ENCODE measurements at regions not wholly inside any gene's neighbourhood (a gene's known extent, or its start where the extent isn't known, plus 50 kb on each side); places are given as distances from the start of the nearest gene placed in this dataset.

DNA sequence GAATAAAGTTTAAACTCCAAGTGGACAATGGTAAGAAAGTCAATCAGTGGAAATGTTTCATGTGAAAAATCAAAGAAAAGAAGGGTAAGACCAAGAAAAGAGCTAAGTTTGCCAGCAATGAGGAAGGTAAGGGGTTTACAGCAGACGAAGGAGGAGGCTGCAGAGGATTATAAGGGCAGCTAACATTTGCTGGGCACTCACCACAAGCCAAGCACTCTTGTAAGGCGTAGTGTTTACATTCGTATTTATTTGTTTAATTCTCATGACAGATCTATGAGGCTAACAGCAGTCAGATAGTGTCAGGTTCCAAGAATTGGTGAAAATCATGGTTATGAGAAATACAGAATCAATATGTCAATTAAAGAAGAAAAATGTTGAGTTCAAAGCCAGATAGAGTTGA, 75.2 kb upstream of the NGF start:
- no peak for DNase-seq
- intact Hi-C loops (cut with DNase I; ENCODE audit: low total_unique reads), result no loop called here
- 91 to 92% methylated on average over 3 of the region's 3 CpGs for WGBS, 2 donors

DNA sequence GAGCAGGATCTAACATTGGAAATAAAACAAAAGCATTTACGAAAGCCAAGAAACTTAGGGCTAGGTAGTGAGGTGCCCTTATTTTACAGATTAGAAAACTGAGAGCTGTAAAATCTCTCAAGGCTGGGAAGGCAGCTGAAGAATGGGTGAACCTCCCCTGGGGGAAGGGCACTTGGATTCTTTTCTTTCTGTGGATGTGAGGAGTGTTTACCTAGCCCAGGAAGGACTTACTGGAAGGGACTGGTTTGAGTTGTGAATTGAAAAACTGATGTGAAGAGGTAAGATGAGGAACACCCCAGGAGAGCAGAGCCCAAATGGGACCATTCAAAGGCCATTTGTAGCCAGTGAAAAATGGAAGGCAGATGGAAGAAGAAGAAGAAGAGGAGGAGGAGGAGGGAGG, 74.7 kb upstream of the NGF start:
- no peaks in the 10 kb centered on the region for H3K27me3 ChIP-seq
- no peak for DNase-seq
- H3K4me1 ChIP-seq, result no peaks in the 10 kb centered on the region
- TF ChIP-seq, protein P1, sequence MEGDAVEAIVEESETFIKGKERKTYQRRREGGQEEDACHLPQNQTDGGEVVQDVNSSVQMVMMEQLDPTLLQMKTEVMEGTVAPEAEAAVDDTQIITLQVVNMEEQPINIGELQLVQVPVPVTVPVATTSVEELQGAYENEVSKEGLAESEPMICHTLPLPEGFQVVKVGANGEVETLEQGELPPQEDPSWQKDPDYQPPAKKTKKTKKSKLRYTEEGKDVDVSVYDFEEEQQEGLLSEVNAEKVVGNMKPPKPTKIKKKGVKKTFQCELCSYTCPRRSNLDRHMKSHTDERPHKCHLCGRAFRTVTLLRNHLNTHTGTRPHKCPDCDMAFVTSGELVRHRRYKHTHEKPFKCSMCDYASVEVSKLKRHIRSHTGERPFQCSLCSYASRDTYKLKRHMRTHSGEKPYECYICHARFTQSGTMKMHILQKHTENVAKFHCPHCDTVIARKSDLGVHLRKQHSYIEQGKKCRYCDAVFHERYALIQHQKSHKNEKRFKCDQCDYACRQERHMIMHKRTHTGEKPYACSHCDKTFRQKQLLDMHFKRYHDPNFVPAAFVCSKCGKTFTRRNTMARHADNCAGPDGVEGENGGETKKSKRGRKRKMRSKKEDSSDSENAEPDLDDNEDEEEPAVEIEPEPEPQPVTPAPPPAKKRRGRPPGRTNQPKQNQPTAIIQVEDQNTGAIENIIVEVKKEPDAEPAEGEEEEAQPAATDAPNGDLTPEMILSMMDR (IDR thresholded peaks at IDR 0.05), result no peak
- no peak for TF ChIP-seq POLR2A (IDR thresholded peaks at IDR 0.05)
- no peaks in the 10 kb centered on the region for H3K9me3 ChIP-seq
- 87 to 100% methylated on average over 1 of the region's 1 CpG for WGBS, 2 donors
- intact Hi-C loops (cut with DNase I; ENCODE audit: low total_unique reads), result no loop called here
- no peaks in the 10 kb centered on the region for H3K36me3 ChIP-seq (ENCODE audit: low read depth, missing control alignments)
- no peak overlapping the region for H3K4me3 ChIP-seq
- no peak overlapping the region for H3K27ac ChIP-seq

More for the DNA sequence above, 75.2 kb upstream of the NGF start:
- no peak overlapping the region for H3K27ac ChIP-seq
- TF ChIP-seq, protein P1 (IDR thresholded peaks at IDR 0.05), result no peak
- no peak for TF ChIP-seq POLR2A (IDR thresholded peaks at IDR 0.05)
- H3K9me3 ChIP-seq, result no peaks in the 10 kb centered on the region
- H3K4me3 ChIP-seq, result no peak overlapping the region
- H3K4me1 ChIP-seq, result no peaks in the 10 kb centered on the region
- H3K36me3 ChIP-seq (ENCODE audit: low read depth, missing control alignments), result no peaks in the 10 kb centered on the region
- H3K27me3 ChIP-seq, result no peaks in the 10 kb centered on the region

DNA sequence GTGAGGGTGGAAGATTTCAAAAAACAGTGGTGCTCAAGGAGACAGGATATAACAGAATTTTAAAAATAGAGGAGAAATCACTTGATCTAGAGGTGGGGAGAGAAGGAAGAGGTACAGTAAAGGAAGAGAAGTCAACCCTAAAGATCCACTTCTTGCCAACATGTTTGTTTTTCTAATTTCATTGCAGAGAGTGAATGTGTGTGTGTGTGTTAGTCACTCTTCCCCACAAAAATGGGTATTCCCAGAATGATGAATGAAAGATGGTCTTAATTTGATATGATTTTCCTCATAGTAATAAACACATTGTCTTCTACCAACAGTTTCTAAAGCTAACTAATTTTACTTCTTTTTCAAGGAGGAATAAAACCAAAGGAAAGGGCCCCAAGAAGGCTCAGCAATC, 74.2 kb upstream of the NGF start:
- no peak for DNase-seq
- Histone ChIP-seq H3K27ac (no peak overlapping the region), H3K36me3 (ENCODE audit: low read depth, missing control alignments) (no peaks in the 10 kb centered on the region), H3K27me3 (no peaks in the 10 kb centered on the region), H3K4me1 (no peaks in the 10 kb centered on the region), H3K4me3 (no peak overlapping the region), H3K9me3 (no peaks in the 10 kb centered on the region)
- no peak for TF ChIP-seq POLR2A (IDR thresholded peaks at IDR 0.05)
- TF ChIP-seq, protein P1 (IDR thresholded peaks at IDR 0.05), result no peak
- intact Hi-C loops (cut with DNase I; ENCODE audit: low total_unique reads), result no loop called here

DNA sequence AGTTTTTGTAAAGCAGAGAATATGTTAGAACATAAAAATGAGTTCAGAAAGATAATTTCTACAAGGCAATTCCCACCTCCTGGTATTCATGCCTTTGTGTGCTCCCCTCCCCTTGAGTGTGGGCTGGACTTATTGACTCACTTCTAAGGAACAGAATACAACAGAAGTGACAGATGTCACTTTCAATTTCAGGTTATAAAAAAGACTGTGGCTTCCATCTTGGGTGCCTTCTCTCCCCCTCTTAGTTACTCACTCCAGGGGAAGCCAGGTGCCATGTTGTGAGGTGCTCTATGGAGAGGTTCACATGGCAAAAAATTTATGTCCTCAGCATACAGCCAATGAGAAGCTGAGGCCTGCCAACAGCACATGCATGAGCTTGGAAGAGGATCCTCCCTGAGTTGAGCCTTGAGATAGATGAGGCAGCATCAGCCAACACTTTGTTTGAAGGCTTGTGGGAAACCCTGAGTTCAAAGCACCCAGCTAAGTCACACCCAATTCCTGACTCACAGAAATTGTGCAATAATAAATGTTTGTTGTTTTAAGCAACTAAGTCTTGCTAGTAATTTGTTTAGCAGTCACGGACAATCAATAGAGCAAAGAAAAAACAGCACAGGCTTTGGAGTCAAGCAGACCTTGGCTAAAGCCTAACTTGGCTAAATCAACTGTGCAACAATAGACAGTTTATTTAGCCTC, 73.5 kb upstream of the NGF start:
- no peak for TF ChIP-seq POLR2A (IDR thresholded peaks at IDR 0.05)
- TF ChIP-seq, protein P1 (IDR thresholded peaks at IDR 0.05), result no peak
- no peaks in the 10 kb centered on the region for H3K4me1 ChIP-seq
- intact Hi-C loops (cut with DNase I; ENCODE audit: low total_unique reads), result no loop called here
- H3K27me3 ChIP-seq, result no peaks in the 10 kb centered on the region
- 63 to 64% methylated on average over 1 of the region's 1 CpG for whole genome bisulfite sequencing, 2 donors
- H3K9me3 ChIP-seq, result no peaks in the 10 kb centered on the region
- H3K4me3 ChIP-seq, result no peak overlapping the region
- peak; percentile 19 for DNase-seq
- no peaks in the 10 kb centered on the region for H3K36me3 ChIP-seq (ENCODE audit: low read depth, missing control alignments)
- H3K27ac ChIP-seq, result no peak overlapping the region
